NCI-H1694 (cell line): ENCODE measurements at regions not wholly inside any gene's neighbourhood (a gene's known extent, or its start where the extent isn't known, plus 50 kb on each side); places are given as distances from the start of the nearest gene placed in this dataset.
"Not testable (repeated sequence)": the region's sequence is repeated elsewhere in the genome, so short reads cannot be mapped to it uniquely, and the experiment has no call there.

Experiments used
- DNase-seq: peaks from one replicate; lab custom pipeline; 2025; lab: John Stamatoyannopoulos, UW

GRCh38 chr9:129545876-129546275 is 75.0 kb downstream of the C9orf50 start:
- DNase-seq, result not testable (repeated sequence)

GRCh38 chr9:129544761-129545160 is 76.1 kb downstream of the C9orf50 start:
- DNase-seq, result no peak

- no peak for DNase-seq
Observed at GRCh38 chr9:129542741-129543140, 78.2 kb downstream of the C9orf50 start.

- no peak for DNase-seq
Observed at GRCh38 chr9:129541270-129541669, 79.6 kb downstream of the C9orf50 start.

- no peak for DNase-seq
Observed at GRCh38 chr9:129539446-129539845, 81.5 kb downstream of the C9orf50 start.

- not testable (repeated sequence) for DNase-seq
Observed at GRCh38 chr9:129531860-129532402, 89.0 kb downstream of the C9orf50 start.

GRCh38 chr9:129527955-129528354 is 92.9 kb downstream of the C9orf50 start:
- not testable (repeated sequence) for DNase-seq

GRCh38 chr9:129525656-129526196 is 95.2 kb downstream of the C9orf50 start:
- DNase-seq, result no peak

GRCh38 chr9:129524582-129525270 is 96.2 kb downstream of the C9orf50 start:
- DNase-seq, result no peak

GRCh38 chr9:129523943-129524581 is 96.8 kb downstream of the C9orf50 start:
- no peak for DNase-seq

- no peak for DNase-seq
Observed at GRCh38 chr9:129522351-129522750, 98.5 kb downstream of the C9orf50 start.

- no peak for DNase-seq
Observed at GRCh38 chr9:129520082-129520481, 100.8 kb downstream of the C9orf50 start.

- DNase-seq, result no peak
Observed at GRCh38 chr9:129518074-129518473, 102.8 kb downstream of the C9orf50 start.

GRCh38 chr9:129517006-129517405 is 103.9 kb downstream of the C9orf50 start:
- no peak for DNase-seq

- no peak for DNase-seq
Observed at GRCh38 chr9:129514891-129515290, 106.0 kb downstream of the C9orf50 start.

GRCh38 chr9:129514497-129514867 is 106.4 kb downstream of the C9orf50 start:
- no peak for DNase-seq

GRCh38 chr9:129513856-129514496 is 106.9 kb downstream of the C9orf50 start:
- DNase-seq, result no peak

- DNase-seq, result no peak
Observed at GRCh38 chr9:129513282-129513681, 107.6 kb downstream of the C9orf50 start.

GRCh38 chr9:129511285-129511900 is 109.5 kb downstream of the C9orf50 start:
- no peak for DNase-seq

GRCh38 chr9:129509533-129509928 is 111.4 kb downstream of the C9orf50 start:
- no peak for DNase-seq

GRCh38 chr9:129507805-129508204 is 113.1 kb downstream of the C9orf50 start:
- DNase-seq, result no peak

GRCh38 chr9:129506892-129507291 is 114.0 kb downstream of the C9orf50 start:
- DNase-seq, result no peak
